Astrocyte of the cerebellum (primary cell): ENCODE measurements at regions not wholly inside any gene's neighbourhood (a gene's known extent, or its start where the extent isn't known, plus 50 kb on each side); places are given as distances from the start of the nearest gene placed in this dataset.

ENCODE experiments used
- DNase-seq: peaks from one replicate; pipeline ENCODE4 v3.0.0-alpha.2; 2011; ENCODE audit warnings: low read depth
- H3K4me3 ChIP-seq: 2 replicates; pipeline ENCODE4 v1.5.1; 2011; ENCODE audit warnings: mild to moderate bottlenecking, low read depth, low read length, moderate library complexity
- CTCF ChIP-seq: IDR thresholded peaks from 2 replicates; pipeline ENCODE4 v1.5.1; 2012; ENCODE audit warnings: low read length, low read depth, moderate library complexity, mild to moderate bottlenecking; ENCODE audit errors: missing control alignments
- in situ Hi-C: cut with HindIII; loops from 2 replicates; pipeline ENCODE4 v1.10.0; 2017; ENCODE audit warnings: low sequenced_read_pairs

DNA sequence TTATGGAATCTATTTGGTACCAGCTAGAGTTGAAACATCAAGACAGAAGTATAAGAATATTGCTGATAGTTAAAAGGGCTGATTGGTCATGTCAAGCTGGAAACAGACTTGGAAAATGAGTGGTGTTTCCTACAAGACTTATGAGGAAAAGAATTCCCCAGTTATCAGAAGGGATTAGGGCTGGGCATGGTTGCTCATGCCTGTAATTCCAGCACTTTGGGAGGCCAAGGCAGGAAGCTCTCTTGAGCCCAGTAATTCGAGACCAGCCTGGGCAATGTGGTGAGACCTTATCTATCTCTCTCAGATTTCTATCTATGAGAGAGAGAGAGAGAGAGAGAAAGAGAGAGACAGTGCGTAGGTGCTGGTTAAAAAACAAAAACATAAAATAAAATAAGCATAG lies 139.5 kb upstream of the PMFBP1 start:
- H3K4me3 ChIP-seq = no peak overlapping the region
- no peak for DNase-seq
- TF ChIP-seq CTCF = no peak
- in situ Hi-C loops = no loop called here

- no peak for TF ChIP-seq CTCF
- no peak for DNase-seq
- H3K4me3 ChIP-seq = no peak overlapping the region
- in situ Hi-C loops = no loop called here
These were observed 137.0 kb upstream of the PMFBP1 start for GRCh38 chr16:72309001-72309400.

GRCh38 chr16:72308396-72308795 lies 136.4 kb upstream of the PMFBP1 start:
- DNase-seq = no peak
- in situ Hi-C loops = no loop called here
- H3K4me3 ChIP-seq = no peak overlapping the region
- TF ChIP-seq CTCF = no peak

GRCh38 chr16:72302332-72302731 lies 130.4 kb upstream of the PMFBP1 start:
- in situ Hi-C loops = no loop called here
- DNase-seq = no peak
- H3K4me3 ChIP-seq = no peak overlapping the region
- no peak for TF ChIP-seq CTCF

DNA sequence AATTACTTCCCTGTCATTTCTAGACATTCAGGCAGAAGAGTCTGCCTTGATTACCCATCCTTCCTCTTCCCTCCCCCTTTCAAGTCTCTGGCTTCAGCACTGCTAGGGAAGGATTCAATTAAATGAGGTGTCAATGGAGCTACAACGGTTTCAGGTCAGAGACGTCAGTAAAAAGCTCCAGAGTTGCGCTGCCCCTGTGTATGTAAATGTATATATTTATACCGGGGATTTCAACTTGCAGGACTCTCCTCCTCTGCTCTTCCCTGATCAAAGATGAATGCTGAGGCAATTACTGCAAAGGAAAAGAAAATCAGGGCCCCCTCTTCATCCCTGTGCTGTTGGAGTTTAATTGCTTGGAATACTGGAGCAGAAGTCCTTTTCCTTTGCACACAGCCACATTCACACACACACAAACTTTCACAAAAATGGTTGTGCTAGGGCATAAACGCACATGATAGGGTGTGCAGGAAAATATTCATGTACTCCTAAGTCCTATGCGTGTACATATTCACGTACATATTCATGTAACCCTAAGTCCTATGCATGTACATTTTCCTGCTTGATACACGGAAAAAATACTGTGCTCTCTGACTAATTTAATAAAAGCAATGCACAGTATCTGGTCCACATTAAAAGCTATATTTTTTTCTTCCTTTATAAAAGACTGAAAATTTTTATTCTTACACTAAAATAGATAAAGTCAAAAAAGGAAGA lies 129.7 kb upstream of the PMFBP1 start:
- H3K4me3 ChIP-seq = no peak overlapping the region
- in situ Hi-C loops = no loop called here
- DNase-seq = no peak
- no peak for TF ChIP-seq CTCF

DNA sequence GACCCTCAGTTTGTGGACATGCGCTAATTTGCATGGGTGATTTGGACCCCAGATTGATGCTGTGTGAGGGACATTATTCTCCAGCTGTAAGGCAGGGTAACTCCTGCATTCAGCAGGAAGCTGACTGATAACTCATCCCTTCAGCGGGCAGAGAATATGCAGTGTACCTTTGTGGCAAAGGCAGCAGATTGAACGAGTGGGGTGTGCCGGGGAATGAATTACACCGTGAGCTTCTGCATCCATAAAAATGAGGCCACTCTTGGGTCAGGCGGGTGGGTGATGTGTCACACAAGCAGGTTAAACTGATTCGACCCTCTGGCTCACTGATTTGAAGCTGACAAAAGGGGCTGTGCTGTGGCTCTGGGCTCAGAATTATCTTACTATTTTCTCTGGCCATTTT lies 128.9 kb upstream of the PMFBP1 start:
- no peak for DNase-seq
- H3K4me3 ChIP-seq = no peak overlapping the region
- in situ Hi-C loops = no loop called here
- TF ChIP-seq CTCF = no peak
